Parathyroid adenoma (tissue), 2 donors: ENCODE measurements at regions not wholly inside any gene's neighbourhood (a gene's known extent, or its start where the extent isn't known, plus 50 kb on each side); places are given as distances from the start of the nearest gene placed in this dataset.

Experiments used
- H2AFZ ChIP-seq: fragments of 300-600 bp; sonication (generic); one replicate; pipeline ENCODE4 v1.7.0; 2017; ENCODE audit warnings: antibody characterized with exemption, mild to moderate bottlenecking
- H3K27ac ChIP-seq: fragments of 300-600 bp; sonication (generic); one replicate; pipeline ENCODE4 v1.7.0; 2017
- H3K27me3 ChIP-seq: fragments of 300-600 bp; sonication (generic); one replicate; pipeline ENCODE4 v1.7.0; 2017; ENCODE audit warnings: low read length; ENCODE audit not compliant: control insufficient read depth, insufficient read depth
- H3K36me3 ChIP-seq: fragments of 300-600 bp; sonication (generic); one replicate; pipeline ENCODE4 v1.7.0; 2017; ENCODE audit warnings: low read length; ENCODE audit not compliant: control insufficient read depth, insufficient read depth
- H3K4me1 ChIP-seq: fragments of 300-600 bp; sonication (generic); one replicate; pipeline ENCODE4 v1.7.0; 2017; ENCODE audit warnings: control low read depth
- H3K4me2 ChIP-seq: fragments of 300-600 bp; sonication (generic); one replicate; pipeline ENCODE4 v1.7.0; 2017; ENCODE audit warnings: low read length
- H3K4me3 ChIP-seq: fragments of 300-600 bp; sonication (generic); one replicate; pipeline ENCODE4 v1.7.0; 2017; ENCODE audit warnings: low read depth, low read length
- H3K79me2 ChIP-seq: fragments of 300-600 bp; sonication (generic); one replicate; pipeline ENCODE4 v1.7.0; 2017; ENCODE audit warnings: control low read depth
- H3K9ac ChIP-seq: fragments of 300-600 bp; sonication (generic); one replicate; pipeline ENCODE4 v1.7.0; 2017; ENCODE audit warnings: mild to moderate bottlenecking
- H3K9me3 ChIP-seq: fragments of 300-600 bp; sonication (generic); one replicate; pipeline ENCODE4 v1.7.0; 2017; ENCODE audit warnings: low read length; ENCODE audit not compliant: control insufficient read depth
- TF ChIP-seq, protein P1 (sequence below): fragments of 300-600 bp; sonication (generic); IDR thresholded peaks from one replicate; pipeline ENCODE4 v1.7.0; 2017; ENCODE audit warnings: antibody characterized with exemption, mild to moderate bottlenecking
- donor health status: primary hyperparathyroidism.

DNA sequence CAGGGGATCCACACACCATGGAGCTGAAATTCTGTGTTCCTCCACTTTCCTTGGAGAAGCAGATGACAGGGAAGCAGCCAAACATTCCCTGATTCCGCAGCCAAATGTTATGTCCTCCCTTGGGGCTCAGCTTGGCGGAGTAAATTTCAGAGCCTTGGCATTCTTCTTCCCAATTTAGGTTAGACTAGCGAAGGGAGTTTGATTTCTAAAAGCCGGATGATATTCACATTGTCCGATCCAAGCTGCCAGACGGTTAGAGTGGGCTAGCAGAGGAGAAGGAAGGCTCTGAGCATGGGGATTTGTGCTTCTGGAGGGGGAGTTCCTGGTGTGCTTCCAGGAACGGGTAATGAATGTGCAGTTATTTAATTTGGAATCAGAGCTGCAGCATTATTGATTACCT is 380.4 kb upstream of the EEF2KMT start:
- no peak overlapping the region for H3K4me2 ChIP-seq
- no peaks in the 10 kb centered on the region for H3K27me3 ChIP-seq
- no peaks in the 10 kb centered on the region for H3K79me2 ChIP-seq
- no peaks in the 10 kb centered on the region for H3K36me3 ChIP-seq
- no peaks in the 10 kb centered on the region for H3K9me3 ChIP-seq
- H2AFZ ChIP-seq = no peak overlapping the region
- H3K9ac ChIP-seq = no peak overlapping the region
- no peaks in the 10 kb centered on the region for H3K4me1 ChIP-seq
- no peak overlapping the region for H3K27ac ChIP-seq
- TF ChIP-seq, protein P1, sequence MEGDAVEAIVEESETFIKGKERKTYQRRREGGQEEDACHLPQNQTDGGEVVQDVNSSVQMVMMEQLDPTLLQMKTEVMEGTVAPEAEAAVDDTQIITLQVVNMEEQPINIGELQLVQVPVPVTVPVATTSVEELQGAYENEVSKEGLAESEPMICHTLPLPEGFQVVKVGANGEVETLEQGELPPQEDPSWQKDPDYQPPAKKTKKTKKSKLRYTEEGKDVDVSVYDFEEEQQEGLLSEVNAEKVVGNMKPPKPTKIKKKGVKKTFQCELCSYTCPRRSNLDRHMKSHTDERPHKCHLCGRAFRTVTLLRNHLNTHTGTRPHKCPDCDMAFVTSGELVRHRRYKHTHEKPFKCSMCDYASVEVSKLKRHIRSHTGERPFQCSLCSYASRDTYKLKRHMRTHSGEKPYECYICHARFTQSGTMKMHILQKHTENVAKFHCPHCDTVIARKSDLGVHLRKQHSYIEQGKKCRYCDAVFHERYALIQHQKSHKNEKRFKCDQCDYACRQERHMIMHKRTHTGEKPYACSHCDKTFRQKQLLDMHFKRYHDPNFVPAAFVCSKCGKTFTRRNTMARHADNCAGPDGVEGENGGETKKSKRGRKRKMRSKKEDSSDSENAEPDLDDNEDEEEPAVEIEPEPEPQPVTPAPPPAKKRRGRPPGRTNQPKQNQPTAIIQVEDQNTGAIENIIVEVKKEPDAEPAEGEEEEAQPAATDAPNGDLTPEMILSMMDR = no peak
- H3K4me3 ChIP-seq = no peak overlapping the region

DNA sequence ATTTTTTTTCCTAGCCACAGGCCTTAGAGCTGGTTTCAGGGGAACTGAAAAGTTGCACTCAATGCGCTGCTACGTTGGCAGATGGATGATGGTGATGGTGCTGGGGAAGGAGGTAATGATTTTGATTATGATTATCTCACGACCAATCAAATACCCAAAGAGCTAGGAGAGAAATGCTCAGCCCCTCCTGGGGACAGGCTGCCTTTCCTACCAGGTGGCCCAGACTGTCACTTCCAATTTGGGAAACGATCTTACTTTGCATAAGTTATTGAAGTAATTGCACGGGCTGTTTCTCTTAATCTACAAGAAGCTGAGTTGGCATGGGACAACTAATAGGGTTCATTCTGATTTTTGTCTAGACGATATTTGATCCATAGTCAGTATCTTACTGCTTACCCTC is 379.7 kb upstream of the EEF2KMT start:
- no peak overlapping the region for H3K4me3 ChIP-seq
- H3K9me3 ChIP-seq = no peaks in the 10 kb centered on the region
- no peak overlapping the region for H3K9ac ChIP-seq
- no peaks in the 10 kb centered on the region for H3K27me3 ChIP-seq
- H2AFZ ChIP-seq = no peak overlapping the region
- H3K79me2 ChIP-seq = no peaks in the 10 kb centered on the region
- TF ChIP-seq, protein P1 = no peak
- H3K4me2 ChIP-seq = no peak overlapping the region
- H3K27ac ChIP-seq = no peak overlapping the region
- H3K36me3 ChIP-seq = no peaks in the 10 kb centered on the region
- no peaks in the 10 kb centered on the region for H3K4me1 ChIP-seq

DNA sequence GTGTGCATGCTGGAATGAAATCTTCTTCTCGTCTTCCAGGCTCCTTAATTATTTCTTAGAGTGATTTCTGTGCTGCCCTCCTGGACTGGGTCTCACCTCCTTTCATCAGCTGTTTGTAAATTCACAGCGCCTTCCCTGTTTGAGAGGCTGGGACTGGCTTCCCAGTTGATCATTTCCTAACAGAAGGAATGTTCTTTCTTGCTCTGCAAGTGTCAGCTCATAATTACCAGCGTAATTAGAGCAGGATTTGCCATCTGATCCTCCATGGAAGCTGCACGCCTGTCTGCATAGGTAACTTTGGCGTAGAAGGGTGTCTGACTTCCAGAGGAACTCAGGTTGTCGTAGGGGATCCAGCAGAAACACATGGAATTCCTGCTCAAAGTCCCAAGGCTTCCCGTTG is 375.0 kb upstream of the EEF2KMT start:
- Histone ChIP-seq H3K27ac (no peak overlapping the region), H3K79me2 (no peaks in the 10 kb centered on the region), H3K4me2 (no peak overlapping the region), H3K4me3 (no peak overlapping the region), H3K4me1 (no peaks in the 10 kb centered on the region), H3K9ac (no peak overlapping the region), H3K27me3 (no peaks in the 10 kb centered on the region), H3K36me3 (no peaks in the 10 kb centered on the region), H2AFZ (no peak overlapping the region), H3K9me3 (no peaks in the 10 kb centered on the region)
- TF ChIP-seq, protein P1 = no peak

DNA sequence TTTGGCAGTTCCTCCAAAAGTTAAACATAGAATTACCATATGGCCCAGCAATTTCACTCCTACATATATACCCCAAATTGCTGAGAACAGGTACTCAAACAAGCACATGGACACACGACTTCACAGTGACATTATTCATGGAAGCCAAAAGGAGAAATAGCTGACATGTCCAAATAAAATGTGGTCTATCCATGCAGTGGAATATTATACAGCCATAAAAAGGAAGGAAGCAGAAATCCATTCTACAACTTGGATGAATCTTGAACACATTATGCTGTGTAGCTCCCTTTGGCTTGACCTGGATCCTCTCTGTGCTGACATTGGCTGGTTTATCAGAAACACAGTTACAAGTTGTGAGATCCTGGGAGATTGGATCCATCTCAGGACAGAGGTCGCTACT is 370.9 kb upstream of the EEF2KMT start:
- Histone ChIP-seq H3K9ac (no peak overlapping the region), H3K9me3 (no peaks in the 10 kb centered on the region)

DNA sequence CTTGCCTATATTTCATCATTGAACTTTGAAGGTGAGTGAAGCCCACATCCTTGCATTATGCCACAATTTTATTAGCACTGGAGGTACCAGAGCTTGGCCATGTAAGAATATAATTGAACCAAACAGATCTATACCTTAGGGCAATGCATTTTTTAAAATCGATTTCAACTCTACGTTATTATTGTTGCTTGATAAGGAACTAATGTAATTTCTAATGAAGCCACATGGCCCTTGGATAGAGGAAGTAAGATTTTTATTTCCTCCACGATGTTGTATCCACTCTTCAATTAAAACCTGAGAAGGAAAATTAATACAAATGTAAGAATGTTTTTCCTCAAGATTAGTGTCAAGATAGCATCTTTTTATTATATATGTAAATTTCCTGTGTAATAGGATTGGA is 370.0 kb upstream of the EEF2KMT start:
- H3K36me3 ChIP-seq = no peaks in the 10 kb centered on the region
- no peak overlapping the region for H3K4me2 ChIP-seq
- no peak overlapping the region for H3K9ac ChIP-seq
- TF ChIP-seq, protein P1 = no peak
- no peak overlapping the region for H3K27ac ChIP-seq
- H3K9me3 ChIP-seq = no peaks in the 10 kb centered on the region
- H2AFZ ChIP-seq = no peak overlapping the region
- no peaks in the 10 kb centered on the region for H3K79me2 ChIP-seq
- H3K4me3 ChIP-seq = no peak overlapping the region
- no peaks in the 10 kb centered on the region for H3K4me1 ChIP-seq
- no peaks in the 10 kb centered on the region for H3K27me3 ChIP-seq

More for the DNA sequence above, 370.9 kb upstream of the EEF2KMT start:
- Histone ChIP-seq H3K4me2 (no peak overlapping the region), H3K4me1 (no peaks in the 10 kb centered on the region), H3K79me2 (no peaks in the 10 kb centered on the region), H3K4me3 (no peak overlapping the region), H2AFZ (no peak overlapping the region), H3K27me3 (no peaks in the 10 kb centered on the region), H3K36me3 (no peaks in the 10 kb centered on the region), H3K27ac (no peak overlapping the region)
- TF ChIP-seq, protein P1 = no peak
